T-helper 2 cell treated with Interferon-gamma antibody and Interleukin-4, amounts not matched to agents 5 μg/mL and 100 μg/mL, for 36 hours (primary cell): ENCODE measurements at regions not wholly inside any gene's neighbourhood (a gene's known extent, or its start where the extent isn't known, plus 50 kb on each side); places are given as distances from the start of the nearest gene placed in this dataset.
A peak's percentile ranks its signal among the peaks of the same experiment; 100 is the strongest.

Experiments used
- DNase-seq: peaks from one replicate; pipeline ENCODE4 v3.0.0; 2021; ENCODE audit warnings: low spot score
- H3K27ac Mint-ChIP-seq: one replicate; pipeline ENCODE4 v1.8.0; 2021; ENCODE audit warnings: mild to moderate bottlenecking, mixed read lengths
- H3K27me3 Mint-ChIP-seq: one replicate; pipeline ENCODE4 v1.8.0; 2021; ENCODE audit warnings: low read depth, mixed read lengths
- H3K36me3 Mint-ChIP-seq: one replicate; pipeline ENCODE4 v1.8.0; 2021; ENCODE audit warnings: low read depth, mixed read lengths
- H3K4me1 Mint-ChIP-seq: one replicate; pipeline ENCODE4 v1.8.0; 2021; ENCODE audit warnings: low read depth, mixed read lengths
- H3K4me3 Mint-ChIP-seq: one replicate; pipeline ENCODE4 v1.8.0; 2022; ENCODE audit warnings: mild to moderate bottlenecking, moderate library complexity, mixed read lengths
- H3K9me3 Mint-ChIP-seq: one replicate; pipeline ENCODE4 v1.8.0; 2021; ENCODE audit warnings: mixed read lengths

GRCh38 chr15:60134609-60135008 is 130.5 kb downstream of the FOXB1 start:
- Mint-ChIP-seq H3K9me3 (no peaks in the 10 kb centered on the region), H3K4me3 (no peak overlapping the region), H3K27me3 (peaks cover 48% of the 10 kb centered on the region), H3K36me3 (no peaks in the 10 kb centered on the region), H3K4me1 (peaks cover 4% of the 10 kb centered on the region), H3K27ac (no peak overlapping the region)
- DNase-seq: no peak

GRCh38 chr15:60135961-60136360 is 131.8 kb downstream of the FOXB1 start:
- H3K27me3 Mint-ChIP-seq: peaks cover 58% of the 10 kb centered on the region
- no peak for DNase-seq

GRCh38 chr15:60137711-60138396 is 133.7 kb downstream of the FOXB1 start:
- Mint-ChIP-seq H3K4me3 (no peak overlapping the region), H3K4me1 (no peaks in the 10 kb centered on the region), H3K36me3 (no peaks in the 10 kb centered on the region), H3K9me3 (no peaks in the 10 kb centered on the region), H3K27me3 (peaks cover 67% of the 10 kb centered on the region), H3K27ac (no peak overlapping the region)
- DNase-seq: no peak

More at GRCh38 chr15:60135961-60136360, 131.8 kb downstream of the FOXB1 start:
- Mint-ChIP-seq H3K4me3 (no peak overlapping the region), H3K4me1 (no peaks in the 10 kb centered on the region), H3K9me3 (no peaks in the 10 kb centered on the region), H3K36me3 (no peaks in the 10 kb centered on the region), H3K27ac (no peak overlapping the region)

- H3K4me3 Mint-ChIP-seq: no peak overlapping the region
- no peaks in the 10 kb centered on the region for H3K36me3 Mint-ChIP-seq
- peaks cover 68% of the 10 kb centered on the region for H3K27me3 Mint-ChIP-seq
- no peaks in the 10 kb centered on the region for H3K9me3 Mint-ChIP-seq
- no peak overlapping the region for H3K27ac Mint-ChIP-seq
- no peaks in the 10 kb centered on the region for H3K4me1 Mint-ChIP-seq
- DNase-seq: no peak
Observed at GRCh38 chr15:60138397-60138968, 134.4 kb downstream of the FOXB1 start.

GRCh38 chr15:60152386-60152785 is 148.3 kb downstream of the FOXB1 start:
- H3K9me3 Mint-ChIP-seq: no peaks in the 10 kb centered on the region
- H3K36me3 Mint-ChIP-seq: no peaks in the 10 kb centered on the region
- H3K27ac Mint-ChIP-seq: no peak overlapping the region
- peaks cover 1% of the 10 kb centered on the region for H3K27me3 Mint-ChIP-seq
- DNase-seq: no peak
- H3K4me1 Mint-ChIP-seq: peaks cover 14% of the 10 kb centered on the region
- no peak overlapping the region for H3K4me3 Mint-ChIP-seq

GRCh38 chr15:60154764-60155325 is 150.7 kb downstream of the FOXB1 start:
- no peak overlapping the region for H3K27ac Mint-ChIP-seq
- peaks cover 1% of the 10 kb centered on the region for H3K27me3 Mint-ChIP-seq
- no peak for DNase-seq
- peak overlapping the region; percentile 21 for H3K4me3 Mint-ChIP-seq
- H3K9me3 Mint-ChIP-seq: no peaks in the 10 kb centered on the region
- peaks cover 14% of the 10 kb centered on the region for H3K4me1 Mint-ChIP-seq
- no peaks in the 10 kb centered on the region for H3K36me3 Mint-ChIP-seq

- peaks cover 14% of the 10 kb centered on the region for H3K4me1 Mint-ChIP-seq
Observed at GRCh38 chr15:60155661-60156060, 151.6 kb downstream of the FOXB1 start.

GRCh38 chr15:60160909-60161308 is 156.8 kb downstream of the FOXB1 start:
- no peak for DNase-seq
- Mint-ChIP-seq H3K36me3 (no peaks in the 10 kb centered on the region), H3K27me3 (peaks cover 16% of the 10 kb centered on the region), H3K4me3 (no peak overlapping the region), H3K4me1 (peaks cover 4% of the 10 kb centered on the region), H3K9me3 (peaks cover 5% of the 10 kb centered on the region), H3K27ac (no peak overlapping the region)

More at GRCh38 chr15:60155661-60156060, 151.6 kb downstream of the FOXB1 start:
- no peak overlapping the region for H3K27ac Mint-ChIP-seq
- no peaks in the 10 kb centered on the region for H3K9me3 Mint-ChIP-seq
- H3K36me3 Mint-ChIP-seq: no peaks in the 10 kb centered on the region
- peak overlapping the region; percentile 21 for H3K4me3 Mint-ChIP-seq
- peaks cover 1% of the 10 kb centered on the region for H3K27me3 Mint-ChIP-seq
- peak; percentile 27 for DNase-seq

GRCh38 chr15:60161704-60162103 is 157.6 kb downstream of the FOXB1 start:
- Mint-ChIP-seq H3K4me3 (no peak overlapping the region), H3K4me1 (peaks cover 3% of the 10 kb centered on the region), H3K36me3 (no peaks in the 10 kb centered on the region), H3K27me3 (peaks cover 16% of the 10 kb centered on the region), H3K9me3 (peaks cover 5% of the 10 kb centered on the region), H3K27ac (no peak overlapping the region)
- no peak for DNase-seq

- no peak overlapping the region for H3K27ac Mint-ChIP-seq
- peaks cover 5% of the 10 kb centered on the region for H3K9me3 Mint-ChIP-seq
- no peaks in the 10 kb centered on the region for H3K4me1 Mint-ChIP-seq
- H3K4me3 Mint-ChIP-seq: no peak overlapping the region
- no peaks in the 10 kb centered on the region for H3K36me3 Mint-ChIP-seq
- H3K27me3 Mint-ChIP-seq: peaks cover 16% of the 10 kb centered on the region
- no peak for DNase-seq
Observed at GRCh38 chr15:60162251-60162967, 158.3 kb downstream of the FOXB1 start.

GRCh38 chr15:60162968-60163355 is 158.9 kb downstream of the FOXB1 start:
- Mint-ChIP-seq H3K36me3 (no peaks in the 10 kb centered on the region), H3K4me3 (no peak overlapping the region), H3K27me3 (peaks cover 19% of the 10 kb centered on the region), H3K27ac (no peak overlapping the region), H3K9me3 (peaks cover 5% of the 10 kb centered on the region), H3K4me1 (no peaks in the 10 kb centered on the region)
- DNase-seq: no peak

GRCh38 chr15:60165111-60165510 is 161.0 kb downstream of the FOXB1 start:
- Mint-ChIP-seq H3K27ac (no peak overlapping the region), H3K9me3 (peaks cover 5% of the 10 kb centered on the region), H3K27me3 (peaks cover 19% of the 10 kb centered on the region), H3K36me3 (no peaks in the 10 kb centered on the region), H3K4me3 (no peak overlapping the region), H3K4me1 (no peaks in the 10 kb centered on the region)
- DNase-seq: no peak

GRCh38 chr15:60172143-60172542 is 168.0 kb downstream of the FOXB1 start:
- no peak for DNase-seq
- H3K36me3 Mint-ChIP-seq: no peaks in the 10 kb centered on the region
- peaks cover 10% of the 10 kb centered on the region for H3K4me1 Mint-ChIP-seq
- H3K9me3 Mint-ChIP-seq: no peaks in the 10 kb centered on the region
- H3K27me3 Mint-ChIP-seq: peaks cover 12% of the 10 kb centered on the region
- H3K4me3 Mint-ChIP-seq: no peak overlapping the region
- H3K27ac Mint-ChIP-seq: no peak overlapping the region

GRCh38 chr15:60179786-60180391 is 175.8 kb downstream of the FOXB1 start:
- no peak overlapping the region for H3K4me3 Mint-ChIP-seq
- no peak for DNase-seq
- no peaks in the 10 kb centered on the region for H3K36me3 Mint-ChIP-seq
- H3K9me3 Mint-ChIP-seq: no peaks in the 10 kb centered on the region
- no peaks in the 10 kb centered on the region for H3K4me1 Mint-ChIP-seq
- peaks cover 32% of the 10 kb centered on the region for H3K27me3 Mint-ChIP-seq
- H3K27ac Mint-ChIP-seq: no peak overlapping the region
